ENCODE measurements at regions not wholly inside any gene's neighbourhood (a gene's known extent, or its start where the extent isn't known, plus 50 kb on each side); places are given as distances from the start of the nearest gene placed in this dataset.

GRCh38 chr5:164824671-164825070, 1319.3 kb downstream of the MAT2B start:
- Mint-ChIP-seq H3K4me1 (no peaks in the 10 kb centered on the region), H3K9me3 (no peaks in the 10 kb centered on the region), H3K27me3 (no peaks in the 10 kb centered on the region), H3K27ac (no peak overlapping the region), H3K36me3 (no peaks in the 10 kb centered on the region), H3K4me3 (no peak overlapping the region)
- ATAC-seq (ENCODE audit: low read depth) (no peak), DNase-seq (no peak)
- POLR2A ChIA-PET: no interaction called here

GRCh38 chr5:164832516-164832915, 1327.1 kb downstream of the MAT2B start:
- Mint-ChIP-seq H3K4me1 (no peaks in the 10 kb centered on the region), H3K4me3 (no peak overlapping the region), H3K27me3 (no peaks in the 10 kb centered on the region), H3K36me3 (no peaks in the 10 kb centered on the region), H3K27ac (no peak overlapping the region), H3K9me3 (peaks cover 2% of the 10 kb centered on the region)
- ATAC-seq (ENCODE audit: low read depth) (no peak), DNase-seq (no peak)
- POLR2A ChIA-PET: no interaction called here

- no peak overlapping the region for H3K27ac Mint-ChIP-seq
- H3K36me3 Mint-ChIP-seq: no peaks in the 10 kb centered on the region
- no peaks in the 10 kb centered on the region for H3K4me1 Mint-ChIP-seq
- no peak overlapping the region for H3K4me3 Mint-ChIP-seq
- POLR2A ChIA-PET: no interaction called here
- no peak for DNase-seq
- peaks cover 8% of the 10 kb centered on the region for H3K9me3 Mint-ChIP-seq
- no peak for ATAC-seq (ENCODE audit: low read depth)
- no peaks in the 10 kb centered on the region for H3K27me3 Mint-ChIP-seq
Measured at GRCh38 chr5:164844348-164844747, 1338.9 kb downstream of the MAT2B start.

DNA sequence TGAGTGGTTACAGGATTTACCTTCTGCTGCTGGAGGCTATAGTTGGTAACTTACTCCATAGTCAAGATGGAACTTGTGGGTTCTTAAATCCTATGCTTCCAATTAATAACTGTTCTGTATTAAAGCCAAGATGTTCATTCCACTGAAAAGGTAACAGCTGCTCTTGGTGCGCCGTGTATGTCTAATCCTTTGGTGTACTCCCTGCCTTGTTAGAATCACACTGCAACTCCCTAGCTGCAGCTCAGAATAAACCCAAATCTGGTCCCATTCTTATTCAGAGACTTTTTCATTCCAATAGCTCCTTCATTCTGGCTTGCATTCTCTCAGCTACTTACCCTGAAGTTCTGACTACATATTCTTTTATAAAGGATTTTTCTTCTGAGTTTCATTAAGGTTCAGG, 1355.5 kb downstream of the MAT2B start:
- no peak for DNase-seq
- no peaks in the 10 kb centered on the region for H3K27me3 Mint-ChIP-seq
- peaks cover 5% of the 10 kb centered on the region for H3K9me3 Mint-ChIP-seq
- POLR2A ChIA-PET: no interaction called here
- H3K27ac Mint-ChIP-seq: no peak overlapping the region
- ATAC-seq (ENCODE audit: low read depth): no peak
- H3K4me1 Mint-ChIP-seq: no peaks in the 10 kb centered on the region
- H3K4me3 Mint-ChIP-seq: no peak overlapping the region
- H3K36me3 Mint-ChIP-seq: no peaks in the 10 kb centered on the region

GRCh38 chr5:164861610-164862009, 1356.2 kb downstream of the MAT2B start:
- no peak overlapping the region for H3K4me3 Mint-ChIP-seq
- H3K36me3 Mint-ChIP-seq: no peaks in the 10 kb centered on the region
- DNase-seq (no peak), ATAC-seq (ENCODE audit: low read depth) (no peak)
- no peaks in the 10 kb centered on the region for H3K4me1 Mint-ChIP-seq
- POLR2A ChIA-PET: no interaction called here
- peaks cover 6% of the 10 kb centered on the region for H3K9me3 Mint-ChIP-seq
- H3K27me3 Mint-ChIP-seq: no peaks in the 10 kb centered on the region
- H3K27ac Mint-ChIP-seq: no peak overlapping the region

GRCh38 chr5:164868761-164869160, 1363.3 kb downstream of the MAT2B start:
- DNase-seq: no peak
- POLR2A ChIA-PET: no interaction called here
- H3K27me3 Mint-ChIP-seq: no peaks in the 10 kb centered on the region
- no peaks in the 10 kb centered on the region for H3K36me3 Mint-ChIP-seq
- H3K27ac Mint-ChIP-seq: no peak overlapping the region
- H3K9me3 Mint-ChIP-seq: peaks cover 3% of the 10 kb centered on the region
- H3K4me1 Mint-ChIP-seq: no peaks in the 10 kb centered on the region
- no peak for ATAC-seq (ENCODE audit: low read depth)
- no peak overlapping the region for H3K4me3 Mint-ChIP-seq

GRCh38 chr5:164869325-164869724, 1363.9 kb downstream of the MAT2B start:
- DNase-seq: no peak
- Mint-ChIP-seq H3K9me3 (peaks cover 5% of the 10 kb centered on the region), H3K4me1 (no peaks in the 10 kb centered on the region), H3K4me3 (no peak overlapping the region), H3K27me3 (no peaks in the 10 kb centered on the region), H3K36me3 (no peaks in the 10 kb centered on the region), H3K27ac (no peak overlapping the region)
- POLR2A ChIA-PET: no interaction called here
- ATAC-seq (ENCODE audit: low read depth): no peak

DNA sequence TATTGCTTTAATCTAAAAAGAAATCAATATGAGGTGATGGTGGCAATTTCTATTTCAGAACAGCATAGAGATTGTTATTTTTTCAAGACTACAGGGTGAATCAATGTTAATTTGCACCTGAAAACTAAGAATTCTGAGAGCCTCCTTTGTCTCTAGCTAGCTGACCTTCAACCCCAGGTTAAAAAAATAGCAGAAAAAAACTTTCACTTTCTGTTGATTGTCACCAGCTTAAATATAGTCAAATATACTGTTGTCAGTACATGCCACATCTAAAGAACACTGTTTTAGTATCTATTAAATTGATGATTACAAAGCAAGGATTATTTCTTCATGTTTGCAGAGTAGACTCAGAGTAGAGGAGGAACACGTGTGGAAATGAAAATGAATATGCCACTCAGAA, 1371.4 kb downstream of the MAT2B start:
- Mint-ChIP-seq H3K27ac (no peak overlapping the region), H3K36me3 (no peaks in the 10 kb centered on the region)

DNA sequence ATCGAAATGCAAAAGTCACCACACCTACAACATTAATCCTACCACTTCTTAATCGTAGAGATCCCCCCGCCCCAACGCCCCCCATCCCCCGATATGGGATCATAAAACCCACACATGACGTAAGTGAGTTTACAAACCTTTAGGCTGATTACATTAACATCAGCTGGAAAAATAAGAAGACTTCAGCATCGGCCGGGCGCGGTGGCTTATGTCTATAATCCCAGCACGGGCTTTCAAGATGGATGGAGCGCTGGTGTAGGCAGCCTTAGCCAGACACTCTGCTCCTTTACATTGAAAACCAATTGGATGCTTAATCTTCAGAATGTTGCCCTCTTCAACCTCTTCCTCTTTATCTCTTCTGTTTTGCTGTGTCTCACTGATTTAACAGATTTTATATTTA, 1376.0 kb downstream of the MAT2B start:
- no peak for ATAC-seq (ENCODE audit: low read depth)
- no peak for DNase-seq
- no peaks in the 10 kb centered on the region for H3K27me3 Mint-ChIP-seq
- no peaks in the 10 kb centered on the region for H3K36me3 Mint-ChIP-seq
- H3K9me3 Mint-ChIP-seq: peaks cover 6% of the 10 kb centered on the region
- POLR2A ChIA-PET: no interaction called here
- no peak overlapping the region for H3K4me3 Mint-ChIP-seq
- H3K27ac Mint-ChIP-seq: no peak overlapping the region
- no peaks in the 10 kb centered on the region for H3K4me1 Mint-ChIP-seq

More for the DNA sequence above, 1371.4 kb downstream of the MAT2B start:
- H3K9me3 Mint-ChIP-seq: peaks cover 5% of the 10 kb centered on the region
- H3K4me3 Mint-ChIP-seq: no peak overlapping the region
- H3K4me1 Mint-ChIP-seq: no peaks in the 10 kb centered on the region
- no peaks in the 10 kb centered on the region for H3K27me3 Mint-ChIP-seq
- ATAC-seq (ENCODE audit: low read depth) (no peak), DNase-seq (no peak)
- POLR2A ChIA-PET: no interaction called here

DNA sequence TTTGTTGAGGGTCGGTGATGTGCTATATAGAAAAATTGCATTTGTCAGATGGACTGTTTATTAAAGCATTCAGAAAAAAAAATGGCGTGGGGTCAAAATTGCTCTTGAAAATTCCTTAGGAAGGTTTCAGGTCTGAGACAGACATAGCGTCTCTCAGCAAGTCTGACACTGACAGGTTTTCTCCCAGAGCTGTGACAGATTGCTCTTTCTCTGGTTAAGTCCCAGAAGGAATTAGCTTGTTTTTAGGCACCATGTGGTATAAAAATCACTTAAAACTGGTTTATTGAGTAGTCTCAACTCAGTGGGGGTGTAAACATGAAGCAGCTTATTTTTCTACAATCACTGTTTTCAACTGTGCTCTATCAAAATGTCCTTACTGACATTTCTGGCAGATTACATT, 1379.8 kb downstream of the MAT2B start:
- POLR2A ChIA-PET: no interaction called here
- ATAC-seq (ENCODE audit: low read depth) (no peak), DNase-seq (no peak)
- Mint-ChIP-seq H3K27me3 (no peaks in the 10 kb centered on the region), H3K4me1 (no peaks in the 10 kb centered on the region), H3K9me3 (peaks cover 7% of the 10 kb centered on the region), H3K36me3 (no peaks in the 10 kb centered on the region), H3K4me3 (no peak overlapping the region), H3K27ac (no peak overlapping the region)

DNA sequence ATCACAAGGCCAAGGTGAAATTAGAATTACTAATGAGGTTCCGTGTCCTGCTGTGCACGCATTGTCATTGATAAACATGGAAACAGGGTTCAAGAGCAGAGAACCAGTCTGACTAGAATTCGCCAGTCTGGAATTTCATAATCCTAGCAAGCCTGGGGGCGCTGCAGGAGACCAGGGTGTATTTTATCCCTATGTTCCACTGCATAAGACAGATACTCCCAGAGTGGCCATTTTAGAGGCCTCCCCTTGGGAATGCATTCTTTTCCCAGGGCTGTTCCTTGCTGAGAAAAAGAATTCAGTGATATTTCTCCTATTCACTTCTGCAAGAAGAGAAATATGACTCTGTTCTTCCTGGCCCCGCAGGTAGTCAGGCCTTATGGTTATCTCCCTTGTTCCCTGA, 1387.7 kb downstream of the MAT2B start:
- POLR2A ChIA-PET: no interaction called here
- Mint-ChIP-seq H3K9me3 (peaks cover 5% of the 10 kb centered on the region), H3K4me3 (no peak overlapping the region), H3K36me3 (no peaks in the 10 kb centered on the region), H3K4me1 (no peaks in the 10 kb centered on the region), H3K27me3 (no peaks in the 10 kb centered on the region), H3K27ac (no peak overlapping the region)
- DNase-seq: no peak
- no peak for ATAC-seq (ENCODE audit: low read depth)

- no peak overlapping the region for H3K4me3 Mint-ChIP-seq
- POLR2A ChIA-PET: no interaction called here
- no peaks in the 10 kb centered on the region for H3K36me3 Mint-ChIP-seq
- DNase-seq: no peak
- H3K4me1 Mint-ChIP-seq: no peaks in the 10 kb centered on the region
- peaks cover 3% of the 10 kb centered on the region for H3K9me3 Mint-ChIP-seq
- H3K27ac Mint-ChIP-seq: no peak overlapping the region
- H3K27me3 Mint-ChIP-seq: no peaks in the 10 kb centered on the region
- no peak for ATAC-seq (ENCODE audit: low read depth)
Measured at GRCh38 chr5:164898705-164899104, 1393.3 kb downstream of the MAT2B start.

GRCh38 chr5:164909673-164910072, 1404.3 kb downstream of the MAT2B start:
- H3K27me3 Mint-ChIP-seq: no peaks in the 10 kb centered on the region
- H3K9me3 Mint-ChIP-seq: peaks cover 3% of the 10 kb centered on the region
- H3K27ac Mint-ChIP-seq: no peak overlapping the region
- DNase-seq (no peak), ATAC-seq (ENCODE audit: low read depth) (no peak)
- POLR2A ChIA-PET: no interaction called here
- no peak overlapping the region for H3K4me3 Mint-ChIP-seq
- H3K36me3 Mint-ChIP-seq: no peaks in the 10 kb centered on the region
- no peaks in the 10 kb centered on the region for H3K4me1 Mint-ChIP-seq

DNA sequence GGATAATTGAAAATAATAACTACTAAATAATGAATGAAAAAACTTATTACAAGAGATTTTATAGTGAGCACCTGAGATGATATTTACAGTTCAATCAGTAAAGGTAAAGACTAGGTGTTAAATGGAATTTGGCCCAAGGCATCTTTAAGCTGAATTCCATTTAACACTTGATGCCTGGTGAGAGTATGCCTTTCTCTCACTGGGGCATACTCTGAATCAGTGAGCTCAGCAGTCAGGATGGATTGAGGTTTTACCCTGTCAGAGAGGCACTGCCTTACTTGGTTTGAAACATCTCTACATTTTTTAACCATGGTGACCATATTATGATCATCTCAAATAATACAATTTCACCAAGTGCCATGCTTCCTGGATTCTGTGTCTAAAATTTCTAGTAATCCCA, 1416.3 kb downstream of the MAT2B start:
- H3K36me3 Mint-ChIP-seq: no peaks in the 10 kb centered on the region
- POLR2A ChIA-PET: no interaction called here
- ATAC-seq (ENCODE audit: low read depth) (no peak), DNase-seq (no peak)
- H3K27me3 Mint-ChIP-seq: no peaks in the 10 kb centered on the region
- no peak overlapping the region for H3K4me3 Mint-ChIP-seq
- peaks cover 7% of the 10 kb centered on the region for H3K9me3 Mint-ChIP-seq
- no peak overlapping the region for H3K27ac Mint-ChIP-seq
- no peaks in the 10 kb centered on the region for H3K4me1 Mint-ChIP-seq

DNA sequence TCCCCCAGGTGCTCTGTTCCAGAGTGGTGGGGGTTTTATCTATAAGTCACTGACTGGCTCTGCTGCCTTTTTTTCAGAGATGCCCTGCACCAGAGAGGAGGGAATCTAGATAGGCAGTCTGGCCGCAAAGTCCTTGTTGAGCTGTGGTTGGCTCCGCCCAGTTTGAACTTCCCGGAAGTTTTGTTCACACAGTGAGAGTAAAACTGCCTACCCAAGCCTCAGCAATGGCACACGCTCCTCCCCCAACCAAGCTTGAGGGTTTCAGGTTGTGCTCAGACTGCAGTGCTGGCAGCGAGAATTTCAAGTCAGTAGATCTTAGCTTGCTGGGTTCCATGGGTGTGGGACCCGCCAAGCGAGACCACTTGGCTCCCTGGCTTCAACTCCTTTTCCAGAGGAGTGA, 1428.6 kb downstream of the MAT2B start:
- POLR2A ChIA-PET: no interaction called here
- H3K27ac Mint-ChIP-seq: no peak overlapping the region
- H3K9me3 Mint-ChIP-seq: peaks cover 10% of the 10 kb centered on the region

More for the DNA sequence above, 1428.6 kb downstream of the MAT2B start:
- Mint-ChIP-seq H3K36me3 (no peaks in the 10 kb centered on the region), H3K4me3 (no peak overlapping the region), H3K4me1 (no peaks in the 10 kb centered on the region), H3K27me3 (no peaks in the 10 kb centered on the region)
- DNase-seq (no peak), ATAC-seq (ENCODE audit: low read depth) (no peak)

All from activated naive CD8-positive, alpha-beta T cell treated with anti-CD3 and anti-CD28 coated beads, Interleukin-2, amount 10 ng/mL, durations not matched to agents 7 days and 5 days (primary cell).